Activated CD4-positive, alpha-beta T cell treated with anti-CD3 and anti-CD28 coated beads for 4 hours (primary cell): ENCODE measurements at regions not wholly inside any gene's neighbourhood (a gene's known extent, or its start where the extent isn't known, plus 50 kb on each side); places are given as distances from the start of the nearest gene placed in this dataset.
A peak's percentile ranks its signal among the peaks of the same experiment; 100 is the strongest.

Source experiments
- DNase-seq, 2 donors: peaks; one replicate each; pipeline ENCODE4 v3.0.0-alpha.2; 2020

DNA sequence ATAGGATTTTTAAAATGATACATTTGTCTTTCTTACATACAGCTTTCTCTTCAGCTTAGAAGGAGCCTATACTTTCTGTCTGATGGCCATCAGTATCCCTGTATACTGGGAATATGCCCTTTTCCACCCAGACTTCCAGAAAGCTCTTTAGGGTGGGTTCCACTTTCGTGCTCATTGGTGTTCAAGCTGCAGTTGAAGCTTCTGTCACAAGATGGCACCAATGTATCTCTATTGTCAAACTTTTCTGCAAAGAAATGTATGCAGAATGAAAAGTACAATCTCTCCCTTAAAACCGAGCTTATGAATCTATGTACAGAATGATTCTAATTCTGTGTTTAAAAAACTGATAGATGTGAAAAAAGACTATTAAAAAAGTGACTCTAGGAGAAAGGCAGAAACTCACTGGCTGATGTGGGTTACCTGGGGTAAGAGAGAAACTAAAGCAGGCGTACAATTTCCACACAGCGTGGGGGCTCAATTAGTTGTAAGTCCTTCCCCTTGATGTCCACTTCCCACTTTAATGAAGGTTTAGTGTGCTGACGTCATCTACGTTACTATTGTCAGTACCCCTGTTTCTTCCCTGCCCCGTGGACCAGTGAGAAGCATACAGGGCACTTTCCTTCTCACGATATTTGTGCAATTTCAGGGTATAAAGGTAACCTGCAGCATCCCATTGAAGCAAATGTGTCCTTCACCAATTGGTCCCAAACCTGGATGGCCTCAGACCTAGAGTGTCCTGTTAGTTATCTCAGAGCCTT, 57.3 kb upstream of the TCEAL2 start:
- peak in 1 of 2 donors; percentile 35 for DNase-seq

GRCh38 chrX:102063445-102064074, 61.9 kb upstream of the TCEAL2 start:
- no peak for DNase-seq

GRCh38 chrX:102044496-102044895, 81.0 kb upstream of the TCEAL2 start:
- DNase-seq = no peak

DNA sequence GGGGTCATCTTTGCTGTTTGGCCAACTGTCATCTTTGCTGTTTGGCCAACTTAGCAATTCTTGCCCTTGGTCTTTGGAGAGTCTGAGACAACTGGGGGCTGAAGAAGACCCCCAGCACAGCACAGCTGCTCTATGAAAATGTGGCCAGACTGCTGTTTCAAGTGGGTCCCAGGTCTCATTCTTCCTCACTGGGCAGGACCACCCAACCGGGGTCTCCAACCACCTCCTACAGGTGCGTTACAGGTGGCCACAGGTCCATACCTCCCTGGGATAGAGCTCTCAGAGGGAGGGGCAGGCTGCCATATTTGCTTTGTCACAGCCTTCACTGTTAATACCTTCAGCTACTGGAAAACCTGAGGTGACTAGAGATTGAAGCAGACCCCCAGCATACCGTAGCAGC, 82.1 kb upstream of the TCEAL2 start:
- DNase-seq = no peak

- no peak for DNase-seq
These were observed 82.8 kb upstream of the TCEAL2 start for GRCh38 chrX:102042372-102043325.

DNA sequence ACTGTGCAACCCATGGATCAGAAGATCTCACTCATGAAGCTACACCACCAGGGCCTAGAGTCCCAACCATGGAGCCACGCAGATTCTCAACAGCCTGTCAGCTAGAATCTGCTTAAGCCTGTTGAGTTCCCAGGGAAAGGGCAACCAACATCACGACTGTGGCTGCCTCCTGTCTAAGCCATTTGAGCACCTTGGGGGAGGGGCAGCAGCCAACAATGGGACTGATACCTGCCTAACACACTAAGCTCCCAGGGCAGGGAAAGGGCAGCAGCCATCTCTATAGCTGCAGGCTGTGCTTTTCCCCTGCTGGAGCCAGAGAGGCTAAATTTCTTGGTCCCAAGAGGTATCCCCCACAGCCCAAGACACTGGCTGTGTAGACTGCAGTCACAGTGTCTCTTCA, 96.5 kb upstream of the TCEAL2 start:
- DNase-seq = no peak

DNA sequence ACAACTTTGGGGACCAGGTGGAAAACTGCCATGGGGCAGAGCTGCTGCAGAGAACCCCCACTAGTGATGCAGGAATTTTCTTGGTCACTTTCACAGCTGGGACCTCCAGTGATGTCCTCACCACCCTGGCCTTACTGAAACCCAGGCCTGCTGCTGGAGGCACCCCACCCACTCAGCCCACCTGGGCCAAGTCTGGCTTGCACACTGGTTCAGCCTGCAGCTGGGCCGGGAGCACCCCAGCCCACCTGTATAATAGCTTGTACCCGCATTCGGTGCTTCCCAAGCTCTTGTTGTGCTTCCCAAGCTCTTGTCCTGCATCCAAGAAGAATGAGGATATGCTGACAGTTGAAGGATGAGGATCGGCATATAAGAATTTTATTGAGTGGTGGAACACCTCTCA, 86.4 kb upstream of the ZMAT1 start:
- no peak for DNase-seq

GRCh38 chrX:102008901-102009300, 77.1 kb upstream of the ZMAT1 start:
- DNase-seq = no peak

DNA sequence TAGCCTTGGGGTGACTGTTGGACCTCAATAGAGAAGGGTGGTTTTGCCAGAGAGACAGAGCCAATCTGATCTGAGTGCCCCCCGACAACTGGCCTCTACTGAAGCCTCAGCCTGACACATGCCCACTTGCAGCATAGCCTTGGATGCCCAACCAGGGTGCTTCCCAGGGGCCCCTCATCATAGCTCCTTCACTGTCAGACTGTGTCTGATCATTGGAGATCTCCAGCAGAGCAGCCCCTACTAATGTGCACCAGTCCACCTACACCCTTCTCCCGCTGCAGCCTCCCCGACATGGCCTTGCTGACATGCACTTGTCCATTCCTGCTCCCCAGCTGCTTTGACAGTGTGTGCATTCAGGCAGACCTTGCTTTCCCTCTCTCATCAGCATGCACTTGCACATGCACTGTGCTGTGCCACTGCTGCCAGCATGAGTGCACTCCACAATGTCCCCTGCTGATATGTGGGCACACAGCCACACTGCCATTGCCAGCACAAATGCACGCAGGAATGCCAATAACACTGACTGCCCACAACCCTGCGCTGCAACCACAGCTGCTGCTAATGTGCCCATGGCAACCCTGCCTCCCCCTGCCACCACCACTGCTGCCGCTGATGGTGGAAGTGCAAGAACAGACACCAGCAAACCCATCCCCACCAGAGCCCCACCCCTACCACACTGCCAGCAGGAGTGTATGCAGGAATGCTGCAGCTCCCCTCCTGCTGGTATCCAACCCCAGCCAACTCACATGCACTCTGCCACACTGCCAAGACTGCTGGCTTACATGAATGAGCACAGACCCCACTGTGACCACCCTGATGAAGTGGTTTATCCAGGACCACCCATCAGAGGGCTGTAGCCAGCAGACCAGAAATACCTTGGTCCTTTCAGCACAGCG, 68.1 kb upstream of the ZMAT1 start:
- no peak for DNase-seq

DNA sequence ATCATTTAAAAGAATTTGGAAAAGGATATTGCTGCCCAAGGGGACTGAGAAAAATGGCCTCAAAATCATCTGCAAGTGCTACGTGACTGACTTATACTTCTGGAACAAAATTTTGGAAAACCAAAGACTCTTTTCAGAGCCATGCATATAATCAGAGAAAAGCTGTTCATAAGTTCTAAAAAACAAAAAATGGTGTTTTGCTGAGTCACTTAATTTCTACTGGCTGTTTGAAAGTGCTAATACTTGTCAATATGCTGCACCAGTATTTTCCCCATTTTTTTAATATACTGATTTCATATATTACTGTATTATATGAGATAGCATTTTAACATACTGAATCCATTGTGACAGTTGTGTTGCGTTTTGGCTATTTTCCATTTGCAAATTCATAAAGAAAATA, 61.5 kb upstream of the ZMAT1 start:
- no peak for DNase-seq

- DNase-seq = no peak
These were observed 54.8 kb upstream of the ZMAT1 start for GRCh38 chrX:101986586-101986985.
